HepG2 (cell line): ENCODE measurements at regions not wholly inside any gene's neighbourhood (a gene's known extent, or its start where the extent isn't known, plus 50 kb on each side); places are given as distances from the start of the nearest gene placed in this dataset.

Experiments used
- CTCF ChIP-seq: sonication (generic); formaldehyde crosslinking; IDR thresholded peaks from 2 replicates; pipeline ENCODE4 v1.5.0; 2020; ENCODE audit warnings: mild to moderate bottlenecking, missing genetic modification reagents, moderate library complexity
- EHMT2 ChIP-seq: fragments of 200-600 bp; sonication (generic); IDR thresholded peaks from 2 replicates; pipeline ENCODE4 v1.7.0; 2017; ENCODE audit warnings: antibody characterized with exemption, low read depth, low read length, borderline replicate concordance
- EP300 ChIP-seq, 3 experiments: sonication (generic) in 1 of 3; formaldehyde crosslinking in 1 of 3; IDR thresholded peaks; 2 replicates each; pipeline versions ENCODE4 v1.5.1 to v1.6.1; 2011 to 2020; ENCODE audit warnings: low read depth in 2 of 3, low read length in 2 of 3, borderline replicate concordance in 1 of 3, improper control_type of control experiment in 1 of 3, mild to moderate bottlenecking in 1 of 3, missing genetic modification reagents in 1 of 3, moderate library complexity in 1 of 3
- EZH2 ChIP-seq: conservative IDR thresholded peaks from 2 replicates; pipeline ENCODE4 v1.6.1; 2012; ENCODE audit warnings: mild to moderate bottlenecking, low read depth, low read length, moderate library complexity
- GABPB1 ChIP-seq: IDR thresholded peaks from 2 replicates; pipeline ENCODE4 v1.6.1; 2016; ENCODE audit warnings: mild to moderate bottlenecking, missing genetic modification reagents, moderate library complexity, missing compliant biosample characterization
- HMGXB4 ChIP-seq, 2 experiments: sonication (generic) in 1 of 2; formaldehyde crosslinking in 1 of 2; IDR thresholded peaks; 2 replicates each; pipeline versions ENCODE4 v1.4.0 to v1.6.1; 2018 to 2020; ENCODE audit warnings: missing genetic modification reagents in 2 of 2, borderline replicate concordance in 1 of 2, low read depth in 1 of 2, mild to moderate bottlenecking in 1 of 2, missing biosample characterization in 1 of 2
- KLF6 ChIP-seq: IDR thresholded peaks from 2 replicates; pipeline ENCODE4 v1.8.0; 2016; ENCODE audit warnings: missing biosample characterization, missing genetic modification reagents
- NR2F2 ChIP-seq: IDR thresholded peaks from 2 replicates; pipeline ENCODE4 v1.6.1; 2012; ENCODE audit warnings: low read depth, inconsistent platforms, borderline replicate concordance
- SP4 ChIP-seq: sonication (generic); formaldehyde crosslinking; IDR thresholded peaks from 2 replicates; pipeline ENCODE4 v1.8.1; 2023; ENCODE audit warnings: mild to moderate bottlenecking, missing genetic modification reagents
- ZNF703 ChIP-seq: sonication (generic); formaldehyde crosslinking; IDR thresholded peaks from 2 replicates; pipeline ENCODE4 v1.5.1; 2020; ENCODE audit warnings: missing genetic modification reagents, mild to moderate bottlenecking, moderate library complexity, borderline replicate concordance
- ZNF773 ChIP-seq: sonication (generic); formaldehyde crosslinking; IDR thresholded peaks from 2 replicates; pipeline ENCODE4 v1.4.0; 2020; ENCODE audit warnings: missing genetic modification reagents, borderline replicate concordance
- ZZZ3 ChIP-seq: sonication (generic); formaldehyde crosslinking; IDR thresholded peaks from 2 replicates; pipeline ENCODE4 v1.4.0; 2020; ENCODE audit warnings: missing genetic modification reagents, mild to moderate bottlenecking, borderline replicate concordance
- TF ChIP-seq, protein P1 (sequence below): sonication (generic); formaldehyde crosslinking; IDR thresholded peaks from 2 replicates; pipeline ENCODE4 v1.8.0; 2022; ENCODE audit warnings: missing genetic modification reagents, mild to moderate bottlenecking, moderate library complexity, borderline replicate concordance

GRCh38 chr12:84537666-84538065 lies 374.9 kb downstream of the SLC6A15 start:
- TF ChIP-seq ZNF703, result no peak
- TF ChIP-seq, protein P1, sequence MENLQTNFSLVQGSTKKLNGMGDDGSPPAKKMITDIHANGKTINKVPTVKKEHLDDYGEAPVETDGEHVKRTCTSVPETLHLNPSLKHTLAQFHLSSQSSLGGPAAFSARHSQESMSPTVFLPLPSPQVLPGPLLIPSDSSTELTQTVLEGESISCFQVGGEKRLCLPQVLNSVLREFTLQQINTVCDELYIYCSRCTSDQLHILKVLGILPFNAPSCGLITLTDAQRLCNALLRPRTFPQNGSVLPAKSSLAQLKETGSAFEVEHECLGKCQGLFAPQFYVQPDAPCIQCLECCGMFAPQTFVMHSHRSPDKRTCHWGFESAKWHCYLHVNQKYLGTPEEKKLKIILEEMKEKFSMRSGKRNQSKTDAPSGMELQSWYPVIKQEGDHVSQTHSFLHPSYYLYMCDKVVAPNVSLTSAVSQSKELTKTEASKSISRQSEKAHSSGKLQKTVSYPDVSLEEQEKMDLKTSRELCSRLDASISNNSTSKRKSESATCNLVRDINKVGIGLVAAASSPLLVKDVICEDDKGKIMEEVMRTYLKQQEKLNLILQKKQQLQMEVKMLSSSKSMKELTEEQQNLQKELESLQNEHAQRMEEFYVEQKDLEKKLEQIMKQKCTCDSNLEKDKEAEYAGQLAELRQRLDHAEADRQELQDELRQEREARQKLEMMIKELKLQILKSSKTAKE (CRISPR knock-in tag), result no peak
- TF ChIP-seq CTCF (CRISPR knock-in tag), result no peak
- TF ChIP-seq EP300 (IDR thresholded peaks at IDR 0.05; ENCODE audit: low read depth in 2 of 2, low read length in 2 of 2), result no peak
- TF ChIP-seq EP300 (CRISPR knock-in tag; IDR thresholded peaks at IDR 0.05; ENCODE audit: borderline replicate concordance), result no peak
- no peak for TF ChIP-seq EZH2
- TF ChIP-seq EHMT2, result no peak
- no peak for TF ChIP-seq ZZZ3
- no peak for TF ChIP-seq SP4
- TF ChIP-seq ZNF773, result no peak
- TF ChIP-seq GABPB1 (CRISPR knock-in tag), result no peak
- TF ChIP-seq HMGXB4 (CRISPR knock-in tag; IDR thresholded peaks at IDR 0.05; ENCODE audit: borderline replicate concordance in 1 of 2, low read depth in 1 of 2), result no peak
- no peak for TF ChIP-seq NR2F2
- no peak for TF ChIP-seq KLF6 (CRISPR knock-in tag)
